HL-60 (cell line): ENCODE measurements at regions not wholly inside any gene's neighbourhood (a gene's known extent, or its start where the extent isn't known, plus 50 kb on each side); places are given as distances from the start of the nearest gene placed in this dataset.

Experiments
- GABPA ChIP-seq: IDR thresholded peaks from 2 replicates; pipeline ENCODE4 v1.6.1; 2012; ENCODE audit warnings: low read depth
- POLR2AphosphoS5 ChIP-seq: IDR thresholded peaks from 2 replicates; pipeline ENCODE4 v1.6.1; 2012; ENCODE audit warnings: low read depth
- SPI1 ChIP-seq: IDR thresholded peaks from 2 replicates; pipeline ENCODE4 v1.6.1; 2012; ENCODE audit warnings: low read depth, mild to moderate bottlenecking, borderline replicate concordance
- TF ChIP-seq, protein P1 (sequence below): IDR thresholded peaks from one replicate; pipeline ENCODE4 v1.5.1; 2011; ENCODE audit warnings: low read length, control low read depth, inconsistent platforms; ENCODE audit not compliant: insufficient read depth
- TF ChIP-seq, protein P2 (sequence below): IDR thresholded peaks from 2 replicates; pipeline ENCODE4 v1.6.1; 2012; ENCODE audit warnings: low read depth; ENCODE audit not compliant: insufficient replicate concordance

DNA sequence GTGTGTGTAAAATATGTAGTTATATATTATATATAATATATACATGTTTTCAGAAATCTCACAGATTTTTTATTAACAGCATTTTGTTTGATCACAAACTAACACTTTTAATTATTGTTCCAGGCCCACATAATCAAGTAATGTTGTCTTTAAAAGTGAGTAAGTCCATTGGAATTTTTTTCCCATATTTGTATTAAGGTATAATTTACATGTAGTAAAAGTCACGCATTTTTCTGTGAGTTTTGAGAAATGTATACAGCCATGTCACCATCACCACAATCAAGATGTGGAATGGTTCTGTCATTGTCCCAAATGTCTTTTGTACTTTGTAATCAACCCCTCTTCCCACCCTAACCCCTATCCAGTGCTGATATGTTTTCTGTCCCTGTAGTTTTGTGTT, 120.0 kb upstream of the RFC3 start:
- TF ChIP-seq, protein P1, sequence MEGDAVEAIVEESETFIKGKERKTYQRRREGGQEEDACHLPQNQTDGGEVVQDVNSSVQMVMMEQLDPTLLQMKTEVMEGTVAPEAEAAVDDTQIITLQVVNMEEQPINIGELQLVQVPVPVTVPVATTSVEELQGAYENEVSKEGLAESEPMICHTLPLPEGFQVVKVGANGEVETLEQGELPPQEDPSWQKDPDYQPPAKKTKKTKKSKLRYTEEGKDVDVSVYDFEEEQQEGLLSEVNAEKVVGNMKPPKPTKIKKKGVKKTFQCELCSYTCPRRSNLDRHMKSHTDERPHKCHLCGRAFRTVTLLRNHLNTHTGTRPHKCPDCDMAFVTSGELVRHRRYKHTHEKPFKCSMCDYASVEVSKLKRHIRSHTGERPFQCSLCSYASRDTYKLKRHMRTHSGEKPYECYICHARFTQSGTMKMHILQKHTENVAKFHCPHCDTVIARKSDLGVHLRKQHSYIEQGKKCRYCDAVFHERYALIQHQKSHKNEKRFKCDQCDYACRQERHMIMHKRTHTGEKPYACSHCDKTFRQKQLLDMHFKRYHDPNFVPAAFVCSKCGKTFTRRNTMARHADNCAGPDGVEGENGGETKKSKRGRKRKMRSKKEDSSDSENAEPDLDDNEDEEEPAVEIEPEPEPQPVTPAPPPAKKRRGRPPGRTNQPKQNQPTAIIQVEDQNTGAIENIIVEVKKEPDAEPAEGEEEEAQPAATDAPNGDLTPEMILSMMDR = no peak
- TF ChIP-seq, protein P2, sequence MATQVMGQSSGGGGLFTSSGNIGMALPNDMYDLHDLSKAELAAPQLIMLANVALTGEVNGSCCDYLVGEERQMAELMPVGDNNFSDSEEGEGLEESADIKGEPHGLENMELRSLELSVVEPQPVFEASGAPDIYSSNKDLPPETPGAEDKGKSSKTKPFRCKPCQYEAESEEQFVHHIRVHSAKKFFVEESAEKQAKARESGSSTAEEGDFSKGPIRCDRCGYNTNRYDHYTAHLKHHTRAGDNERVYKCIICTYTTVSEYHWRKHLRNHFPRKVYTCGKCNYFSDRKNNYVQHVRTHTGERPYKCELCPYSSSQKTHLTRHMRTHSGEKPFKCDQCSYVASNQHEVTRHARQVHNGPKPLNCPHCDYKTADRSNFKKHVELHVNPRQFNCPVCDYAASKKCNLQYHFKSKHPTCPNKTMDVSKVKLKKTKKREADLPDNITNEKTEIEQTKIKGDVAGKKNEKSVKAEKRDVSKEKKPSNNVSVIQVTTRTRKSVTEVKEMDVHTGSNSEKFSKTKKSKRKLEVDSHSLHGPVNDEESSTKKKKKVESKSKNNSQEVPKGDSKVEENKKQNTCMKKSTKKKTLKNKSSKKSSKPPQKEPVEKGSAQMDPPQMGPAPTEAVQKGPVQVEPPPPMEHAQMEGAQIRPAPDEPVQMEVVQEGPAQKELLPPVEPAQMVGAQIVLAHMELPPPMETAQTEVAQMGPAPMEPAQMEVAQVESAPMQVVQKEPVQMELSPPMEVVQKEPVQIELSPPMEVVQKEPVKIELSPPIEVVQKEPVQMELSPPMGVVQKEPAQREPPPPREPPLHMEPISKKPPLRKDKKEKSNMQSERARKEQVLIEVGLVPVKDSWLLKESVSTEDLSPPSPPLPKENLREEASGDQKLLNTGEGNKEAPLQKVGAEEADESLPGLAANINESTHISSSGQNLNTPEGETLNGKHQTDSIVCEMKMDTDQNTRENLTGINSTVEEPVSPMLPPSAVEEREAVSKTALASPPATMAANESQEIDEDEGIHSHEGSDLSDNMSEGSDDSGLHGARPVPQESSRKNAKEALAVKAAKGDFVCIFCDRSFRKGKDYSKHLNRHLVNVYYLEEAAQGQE = no peak
- TF ChIP-seq POLR2AphosphoS5 = no peak
- TF ChIP-seq SPI1 = no peak
- no peak for TF ChIP-seq GABPA
